ENCODE measurements at regions not wholly inside any gene's neighbourhood (a gene's known extent, or its start where the extent isn't known, plus 50 kb on each side); places are given as distances from the start of the nearest gene placed in this dataset.

- TF ChIP-seq CTCF (IDR thresholded peaks at IDR 0.05; ENCODE audit: low read depth, low read length), result no peak
- no peak overlapping the region for H3K4me3 ChIP-seq (ENCODE audit: low read depth, low read length)
Observed at GRCh38 chr4:74590476-74590875, 145.5 kb downstream of the AREG start.

- TF ChIP-seq CTCF (IDR thresholded peaks at IDR 0.05; ENCODE audit: low read depth, low read length), result no peak
- no peak overlapping the region for H3K4me3 ChIP-seq (ENCODE audit: low read depth, low read length)
Observed at GRCh38 chr4:74598611-74599325, 153.8 kb downstream of the AREG start.

- H3K4me3 ChIP-seq (ENCODE audit: low read depth, low read length), result no peak overlapping the region
- no peak for TF ChIP-seq CTCF (IDR thresholded peaks at IDR 0.05; ENCODE audit: low read depth, low read length)
Observed at GRCh38 chr4:74603186-74603585, 158.2 kb downstream of the AREG start.

GRCh38 chr4:74608151-74608949 is 163.4 kb downstream of the AREG start:
- no peak for TF ChIP-seq CTCF (IDR thresholded peaks at IDR 0.05; ENCODE audit: low read depth, low read length)
- no peak overlapping the region for H3K4me3 ChIP-seq (ENCODE audit: low read depth, low read length)

DNA sequence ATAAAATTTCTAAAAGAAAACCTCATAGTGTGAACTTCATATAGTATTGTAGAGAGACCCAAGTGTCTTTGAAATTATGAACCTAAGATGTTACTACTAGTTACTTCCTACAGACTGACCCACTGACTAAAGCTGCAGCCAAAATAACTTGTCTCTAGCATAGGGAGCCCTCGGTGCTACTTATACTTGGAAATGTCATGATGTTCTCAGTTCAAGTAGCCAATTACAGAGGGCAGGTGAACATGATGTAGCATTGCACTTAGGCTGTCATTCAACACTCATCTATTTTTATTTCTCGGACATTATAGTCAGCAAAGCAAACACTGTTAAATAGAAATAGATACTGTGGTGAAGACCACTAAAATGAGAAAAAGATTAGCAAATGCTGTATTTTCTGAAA is 165.6 kb downstream of the AREG start:
- no peak for TF ChIP-seq CTCF (IDR thresholded peaks at IDR 0.05; ENCODE audit: low read depth, low read length)
- H3K4me3 ChIP-seq (ENCODE audit: low read depth, low read length), result no peak overlapping the region

GRCh38 chr4:74612837-74613236 is 167.9 kb downstream of the AREG start:
- H3K4me3 ChIP-seq (ENCODE audit: low read depth, low read length), result no peak overlapping the region
- TF ChIP-seq CTCF (IDR thresholded peaks at IDR 0.05; ENCODE audit: low read depth, low read length), result no peak

DNA sequence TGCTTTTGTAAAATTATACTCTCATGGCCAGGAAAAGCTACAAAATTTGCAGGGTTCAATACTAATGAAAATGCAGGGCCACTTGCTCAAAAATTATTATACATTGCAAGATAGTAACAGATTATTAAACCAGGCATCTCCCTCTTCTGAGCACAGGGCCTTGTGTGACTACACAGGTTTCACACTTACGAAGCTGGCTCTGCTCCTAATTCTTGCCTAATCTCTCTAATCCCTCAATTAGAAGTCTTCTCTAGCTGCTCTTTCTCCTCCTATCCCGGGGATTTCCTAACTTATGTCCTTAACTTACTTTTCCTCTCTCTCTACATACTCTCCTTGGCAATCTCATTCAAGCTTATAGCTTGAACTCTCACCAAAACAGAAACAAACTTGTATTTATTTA is 168.3 kb downstream of the AREG start:
- TF ChIP-seq CTCF (IDR thresholded peaks at IDR 0.05; ENCODE audit: low read depth, low read length), result no peak
- no peak overlapping the region for H3K4me3 ChIP-seq (ENCODE audit: low read depth, low read length)
